GM12878 (cell line): ENCODE measurements at regions not wholly inside any gene's neighbourhood (a gene's known extent, or its start where the extent isn't known, plus 50 kb on each side); places are given as distances from the start of the nearest gene placed in this dataset.

ENCODE experiments used
- ATAC-seq: fragments of 200-7000 bp; cut with Tn5 transposase; 3 replicates; pipeline ENCODE4 v1.9.1; 2020; ENCODE audit warnings: mild to moderate bottlenecking, moderate library complexity
- BruUV-seq: library from RNA; stranded (reverse); fragments of 400-500 nt; replicated peaks from 2 replicates; lab custom pipeline; 2021; lab: Mats Ljungman, UMichigan
- CTCF ChIA-PET: fragments of 300-600 bp; sonication (Branson Sonifier 250); formaldehyde crosslinking; extraction: SDS; loops from one replicate; lab custom pipeline; 2021; ENCODE audit warnings: inconsistent platforms; lab: Yijun Ruan, JAX
- POLR2A ChIA-PET: fragments of 350-600 bp; formaldehyde crosslinking; extraction: SDS; loops from one replicate; lab custom pipeline; 2021; ENCODE audit warnings: inconsistent platforms; lab: Charles Lee
- RAD21 ChIA-PET: fragments of 300-600 bp; sonication (Branson Sonifier 250); formaldehyde crosslinking; loops from one replicate; lab custom pipeline; 2023; ENCODE audit warnings: antibody characterized with exemption; ENCODE audit not compliant: unreplicated experiment; lab: Charles Lee
- SMC1A ChIA-PET: fragments of 300-600 bp; sonication (Branson Sonifier 250); formaldehyde crosslinking; loops from one replicate; lab custom pipeline; 2023; ENCODE audit not compliant: unreplicated experiment, uncharacterized antibody; lab: Charles Lee
- DNase-seq: peaks from one replicate; pipeline ENCODE4 v3.0.0-alpha.2; 2011; ENCODE audit warnings: low read depth, low spot score
- FAIRE-seq: peaks from 3 replicates; lab custom pipeline; 2011; peaks lifted over from hg19 to GRCh38; lab: Jason Lieb, UNC
- H2AFZ ChIP-seq: 2 replicates; pipeline ENCODE4 v1.6.0; 2011; ENCODE audit warnings: low read depth, low read length, control low read depth; ENCODE audit not compliant: control insufficient read depth
- H3K27ac ChIP-seq: 2 replicates; pipeline ENCODE4 v1.5.1; 2011; ENCODE audit warnings: control low read depth; ENCODE audit not compliant: control insufficient read depth, insufficient read depth
- H3K27me3 ChIP-seq, 2 experiments: replicated peaks in 1 of 2; 2 replicates each; pipeline versions ENCODE4 v1.6.0 to v1.6.1; 2011; ENCODE audit warnings: low read length in 1 of 2; ENCODE audit not compliant: control insufficient read depth in 2 of 2, insufficient read depth in 2 of 2
- H3K36me3 ChIP-seq, 2 experiments: 2 replicates each; pipeline ENCODE4 v1.5.1; 2011; ENCODE audit warnings: low read length in 1 of 2; ENCODE audit not compliant: control insufficient read depth in 2 of 2, insufficient read depth in 2 of 2
- H3K4me1 ChIP-seq: 2 replicates; pipeline ENCODE4 v1.6.1; 2011; ENCODE audit warnings: mild to moderate bottlenecking, low read length, moderate library complexity, mixed read lengths; ENCODE audit not compliant: control insufficient read depth, insufficient read depth
- H3K4me2 ChIP-seq: 2 replicates; pipeline ENCODE4 v1.6.0; 2011; ENCODE audit warnings: control low read depth; ENCODE audit not compliant: control insufficient read depth, insufficient read depth
- H3K4me3 ChIP-seq: fragments of 200-600 bp; sonication (generic); 2 replicates; pipeline ENCODE4 v1.5.1; 2016
- H3K79me2 ChIP-seq: 2 replicates; pipeline ENCODE4 v1.6.0; 2011; ENCODE audit warnings: low read length; ENCODE audit not compliant: control insufficient read depth, insufficient read depth
- H3K9ac ChIP-seq: 2 replicates; pipeline ENCODE4 v1.8.0; 2011; ENCODE audit warnings: low read length, control low read depth, mixed read lengths; ENCODE audit not compliant: control insufficient read depth, insufficient read depth
- H3K9me3 ChIP-seq: replicated peaks from 3 replicates; pipeline ENCODE4 v1.5.1; 2011; ENCODE audit warnings: mild to moderate bottlenecking, low read length; ENCODE audit not compliant: control insufficient read depth, insufficient read depth
- H4K20me1 ChIP-seq: 2 replicates; pipeline ENCODE4 v1.6.0; 2011; ENCODE audit not compliant: control insufficient read depth, insufficient read depth
- CBX3 ChIP-seq: fragments of 200-600 bp; sonication (generic); IDR thresholded peaks from 2 replicates; pipeline ENCODE4 v1.6.1; 2016; ENCODE audit warnings: low read depth, borderline replicate concordance
- CEBPZ ChIP-seq: fragments of 150-350 bp; IDR thresholded peaks from 2 replicates; pipeline ENCODE4 v1.6.1; 2016; ENCODE audit warnings: low read depth, low read length
- CHD1 ChIP-seq: IDR thresholded peaks from 2 replicates; pipeline ENCODE4 v1.6.1; 2012; ENCODE audit warnings: low read depth, low read length, improper control_type of control experiment
- CHD2 ChIP-seq: IDR thresholded peaks from 2 replicates; pipeline ENCODE4 v1.6.1; 2011; ENCODE audit warnings: low read depth, low read length, improper control_type of control experiment, borderline replicate concordance
- CREM ChIP-seq: IDR thresholded peaks from 2 replicates; pipeline ENCODE4 v1.6.1; 2014; ENCODE audit warnings: antibody characterized with exemption, low read depth
- DPF2 ChIP-seq: fragments of 450-650 bp; IDR thresholded peaks from 2 replicates; pipeline ENCODE4 v1.6.1; 2017; ENCODE audit warnings: mild to moderate bottlenecking
- ETV6 ChIP-seq, 2 experiments: fragments of 450-650 bp in 1 of 2; IDR thresholded peaks in 1 of 2; conservative IDR thresholded peaks in 1 of 2; 2 replicates each; pipeline ENCODE4 v1.6.1; 2014; ENCODE audit warnings: antibody characterized with exemption in 1 of 2, borderline replicate concordance in 1 of 2, low read depth in 1 of 2, mild to moderate bottlenecking in 1 of 2, moderate library complexity in 1 of 2
- FOXK2 ChIP-seq: fragments of 450-650 bp; IDR thresholded peaks from 2 replicates; pipeline ENCODE4 v1.6.1; 2017; ENCODE audit warnings: mild to moderate bottlenecking, moderate library complexity
- HSF1 ChIP-seq: fragments of 150-350 bp; IDR thresholded peaks from 2 replicates; pipeline ENCODE4 v1.6.1; 2014; ENCODE audit warnings: mild to moderate bottlenecking, low read depth, low read length
- KLF5 ChIP-seq: fragments of 450-650 bp; IDR thresholded peaks from 2 replicates; pipeline ENCODE4 v1.6.1; 2014; ENCODE audit warnings: mild to moderate bottlenecking; ENCODE audit not compliant: partially characterized antibody
- MEF2B ChIP-seq: fragments of 450-650 bp; IDR thresholded peaks from 2 replicates; pipeline ENCODE4 v1.6.1; 2018; ENCODE audit warnings: mild to moderate bottlenecking, moderate library complexity; ENCODE audit not compliant: partially characterized antibody, poor library complexity, severe bottlenecking
- MYB ChIP-seq: fragments of 150-350 bp; IDR thresholded peaks from 2 replicates; pipeline ENCODE4 v1.6.1; 2014; ENCODE audit warnings: mild to moderate bottlenecking, low read depth, low read length, borderline replicate concordance
- RBBP5 ChIP-seq: fragments of 200-600 bp; sonication (generic); conservative IDR thresholded peaks from 2 replicates; pipeline ENCODE4 v1.6.1; 2016
- SMC3 ChIP-seq: IDR thresholded peaks from 2 replicates; pipeline ENCODE4 v1.6.1; 2011; ENCODE audit warnings: low read length, improper control_type of control experiment, borderline replicate concordance
- STAT3 ChIP-seq: IDR thresholded peaks from 2 replicates; pipeline ENCODE4 v1.6.1; 2011; ENCODE audit warnings: low read depth, low read length, improper control_type of control experiment
- TARDBP ChIP-seq: IDR thresholded peaks from 2 replicates; pipeline ENCODE4 v1.6.1; 2016; ENCODE audit warnings: borderline replicate concordance
- WGBS: methylation state at CpG from one replicate; pipeline ENCODE4 v1.1.6; 2016; ENCODE audit warnings: low lambda C conversion rate; ENCODE audit not compliant: insufficient replicate concordance, insufficient coverage; ENCODE audit errors: missing lambda C conversion rate; 5-methylcytosine and 5-hydroxymethylcytosine counted together
- in situ Hi-C: fragments of 300-500 bp; cut with MboI; formaldehyde crosslinking; loops from 9 replicates; pipeline ENCODE4 v1.14.3; 2018; ENCODE audit warnings: mixed read lengths
- intact Hi-C: fragments of 100-400 bp; cut with micrococcal nuclease; formaldehyde crosslinking; loops from one replicate; pipeline ENCODE4 v1.14.2; 2022; ENCODE audit not compliant: unreplicated experiment

DNA sequence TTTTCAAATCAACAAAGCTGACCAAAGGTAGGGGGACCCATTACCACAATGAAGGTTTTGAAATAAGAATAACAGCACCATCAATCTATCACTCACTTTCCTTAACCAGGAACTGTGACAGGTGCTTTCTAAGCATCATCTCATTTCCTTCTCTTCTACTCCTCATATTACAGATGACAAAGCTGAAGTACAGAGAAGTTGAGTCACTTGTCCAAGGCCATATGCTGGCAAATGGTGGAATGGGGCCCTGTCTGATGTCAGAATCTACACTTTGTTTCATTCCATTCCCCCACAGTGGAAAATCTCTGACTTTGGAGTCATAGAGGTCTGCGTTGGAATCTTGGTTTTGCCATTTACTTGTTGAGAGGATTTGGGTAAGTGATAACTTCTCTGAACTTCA lies 222.5 kb upstream of the LRFN2 start:
- H3K9ac ChIP-seq, result no peak overlapping the region
- no peaks in the 10 kb centered on the region for H3K36me3 ChIP-seq
- DNase-seq (no peak), FAIRE-seq (no peak), ATAC-seq (no peak)
- BruUV-seq, result no TSS peak
- H3K9me3 ChIP-seq, result no peaks in the 10 kb centered on the region
- ChIA-PET SMC1A (no interaction called here), RAD21 (no interaction called here), POLR2A (no interaction called here), CTCF (interaction anchor here (0.7 kb wide), 1 partner anchor 1462 kb away, joined by 3 read pairs; no protein-coding TSS in a partner anchor)
- H2AFZ ChIP-seq, result no peak overlapping the region
- no peak overlapping the region for H3K4me2 ChIP-seq
- H3K4me3 ChIP-seq, result no peak overlapping the region
- WGBS, result 91% methylated on average over 1 of the region's 1 CpG
- intact Hi-C loops, result no loop called here
- no peak for TF ChIP-seq HSF1
- no peak for TF ChIP-seq KLF5
- TF ChIP-seq RBBP5, result no peak
- no peak for TF ChIP-seq CEBPZ
- no peak for TF ChIP-seq ETV6 (conservative IDR thresholded peaks at IDR 0.05 in 1 of 2, IDR thresholded peaks at IDR 0.05 in 1 of 2; ENCODE audit: borderline replicate concordance in 1 of 2, low read depth in 1 of 2)
- no peak for TF ChIP-seq MEF2B
- no peak for TF ChIP-seq STAT3
- TF ChIP-seq SMC3, result no peak
- TF ChIP-seq CHD2, result no peak
- TF ChIP-seq CREM, result no peak
- no peak for TF ChIP-seq TARDBP
- TF ChIP-seq FOXK2, result no peak
- TF ChIP-seq MYB, result no peak
- no peak for TF ChIP-seq CBX3
- no peak for TF ChIP-seq CHD1
- TF ChIP-seq DPF2, result no peak
- H4K20me1 ChIP-seq, result no peaks in the 10 kb centered on the region
- H3K4me1 ChIP-seq, result peaks cover 4% of the 10 kb centered on the region
- in situ Hi-C loops, result no loop called here
- H3K27ac ChIP-seq, result no peak overlapping the region
- H3K79me2 ChIP-seq, result no peaks in the 10 kb centered on the region
- H3K27me3 ChIP-seq, result no peaks in the 10 kb centered on the region
